Spleen (tissue), 11 donors: ENCODE measurements at regions not wholly inside any gene's neighbourhood (a gene's known extent, or its start where the extent isn't known, plus 50 kb on each side); places are given as distances from the start of the nearest gene placed in this dataset.

Experiments
- DNase-seq: peaks from one replicate; pipeline ENCODE4 v3.0.0-alpha.2; 2020
- H3K27ac ChIP-seq, 8 donors: fragments of 200-600 bp; sonication (generic) in 7 of 8; 1 replicate in 4 of 8; 2 replicates in 4 of 8; pipeline versions ENCODE4 v1.5.0 to v1.8.0; 2016 to 2021; ENCODE audit warnings: inconsistent platforms in 4 of 8, mild to moderate bottlenecking in 4 of 8, moderate library complexity in 1 of 8
- H3K27me3 ChIP-seq, 7 donors: fragments of 200-600 bp; sonication (generic) in 6 of 7; replicated peaks in 1 of 7; 1 replicate in 4 of 7; 2 replicates in 3 of 7; pipeline versions ENCODE4 v1.5.0 to v1.8.0; 2016 to 2021; ENCODE audit warnings: inconsistent platforms in 3 of 7, mild to moderate bottlenecking in 1 of 7
- H3K36me3 ChIP-seq, 6 donors: fragments of 200-600 bp; sonication (generic) in 5 of 6; 1 replicate in 4 of 6; 2 replicates in 2 of 6; pipeline versions ENCODE4 v1.5.0 to v1.8.0; 2016 to 2021; ENCODE audit warnings: inconsistent platforms in 2 of 6
- H3K4me1 ChIP-seq, 6 donors: fragments of 200-600 bp; sonication (generic) in 5 of 6; 1 replicate in 3 of 6; 2 replicates in 3 of 6; pipeline versions ENCODE4 v1.5.0 to v1.8.0; 2016 to 2021; ENCODE audit warnings: inconsistent platforms in 3 of 6
- H3K4me3 ChIP-seq, 8 donors: fragments of 200-600 bp; sonication (generic) in 7 of 8; 1 replicate in 4 of 8; 2 replicates in 4 of 8; pipeline versions ENCODE4 v1.5.0 to v1.8.0; 2016 to 2021; ENCODE audit warnings: inconsistent platforms in 4 of 8, mild to moderate bottlenecking in 4 of 8, moderate library complexity in 2 of 8
- H3K9me3 ChIP-seq, 8 donors: fragments of 200-600 bp; sonication (generic) in 7 of 8; 1 replicate in 4 of 8; 2 replicates in 4 of 8; pipeline versions ENCODE4 v1.5.0 to v1.8.0; 2016 to 2021; ENCODE audit warnings: inconsistent platforms in 4 of 8
- CTCF ChIP-seq, 11 experiments: fragments of 200-600 bp in 7 of 11; fragments of 450-650 bp in 4 of 11; sonication (generic) in 4 of 11; IDR thresholded peaks in 8 of 11; conservative IDR thresholded peaks in 3 of 11; 1 replicate in 7 of 11; 2 replicates in 4 of 11; pipeline versions ENCODE4 v1.4.0 to v1.8.0; 2016 to 2021; ENCODE audit warnings: antibody characterized with exemption in 11 of 11, inconsistent platforms in 4 of 11, mild to moderate bottlenecking in 1 of 11
- POLR2A ChIP-seq, 3 donors: fragments of 450-650 bp; IDR thresholded peaks; one replicate each; pipeline ENCODE4 v1.5.1; 2017; ENCODE audit warnings: antibody characterized with exemption in 3 of 3, mild to moderate bottlenecking in 1 of 3
- POLR2AphosphoS5 ChIP-seq, 3 donors: sonication (generic); formaldehyde crosslinking; IDR thresholded peaks; one replicate each; pipeline ENCODE4 v1.5.1; 2017; ENCODE audit warnings: antibody characterized with exemption in 3 of 3
- WGBS, 5 donors: extraction: QIAGEN DNeasy Blood & Tissue Kit in 3 of 5; methylation state at CpG; one replicate each; pipeline versions ENCODE4 v1.1.5 to v1.1.7; 2013 to 2018; 5-methylcytosine and 5-hydroxymethylcytosine counted together
- intact Hi-C: fragments of 100-400 bp; cut with DNase I; formaldehyde crosslinking; loops from one replicate; pipeline ENCODE4 v1.15.0; 2023; ENCODE audit warnings: low total_unique reads
- small RNA-seq, 4 donors: library from RNA; depleted of rRNA; stranded (forward); fragments of <200 nt; gene quantifications; one replicate each; pipeline ENCODE3, GENCODE V24; 2016
- donor health status: healthy with polysubstance abuse.
- donor health status: DM: no; HTN: no; CAD: no; lungs with moderate emphysema.
- donor health status: DM: no; HTN: no; CAD: no.
- donor health status: Bipolar disorder and iron deficiency.
- donor health status: healthy.
- donor health status: DM: no; HTN: no; CAD: no.
- donor health status: DM: yes; HTN: yes; CAD: no.

- H3K36me3 ChIP-seq: no peaks in the 10 kb centered on the region
- intact Hi-C loops: no loop called here
- 81 to 89% (median 88%) methylated on average over 4 of the region's 4 CpGs for WGBS, 5 donors
Measured at GRCh38 chr14:38145142-38145541, 62.6 kb upstream of the SSTR1 start.

GRCh38 chr14:38150075-38150474, 57.6 kb upstream of the SSTR1 start:
- H3K9me3 ChIP-seq: no peaks in the 10 kb centered on the region
- H3K27me3 ChIP-seq: no peaks in the 10 kb centered on the region
- no peak for DNase-seq
- no peak overlapping the region for H3K27ac ChIP-seq
- TF ChIP-seq POLR2AphosphoS5 (IDR thresholded peaks at IDR 0.05): no peak
- no peak for TF ChIP-seq CTCF (IDR thresholded peaks at IDR 0.05 in 8 of 11, conservative IDR thresholded peaks at IDR 0.05 in 3 of 11)
- TF ChIP-seq POLR2A (IDR thresholded peaks at IDR 0.05): no peak
- H3K36me3 ChIP-seq: no peaks in the 10 kb centered on the region
- no peaks in the 10 kb centered on the region for H3K4me1 ChIP-seq
- H3K4me3 ChIP-seq: no peak overlapping the region
- intact Hi-C loops: no loop called here
- 68 to 78% (median 73%) methylated on average over 3 of the region's 3 CpGs for WGBS, 5 donors

More at GRCh38 chr14:38145142-38145541, 62.6 kb upstream of the SSTR1 start:
- Histone ChIP-seq H3K27ac (no peak overlapping the region), H3K27me3 (no peaks in the 10 kb centered on the region), H3K9me3 (no peaks in the 10 kb centered on the region), H3K4me3 (no peak overlapping the region), H3K4me1 (no peaks in the 10 kb centered on the region)
- no peak for DNase-seq
- TF ChIP-seq CTCF (IDR thresholded peaks at IDR 0.05 in 8 of 11, conservative IDR thresholded peaks at IDR 0.05 in 3 of 11): no peak

Small RNA genes lying in the stretch of these regions (small RNA-seq; reads per million reads assigned to genes)
- gene RF00406 (0 to 0.30 (median 0.09) reads per million in 4 donors), gene RNU6-1277P (0 reads per million in 4 donors)
